ENCODE measurements at regions not wholly inside any gene's neighbourhood (a gene's known extent, or its start where the extent isn't known, plus 50 kb on each side); places are given as distances from the start of the nearest gene placed in this dataset.

GRCh38 chr6:85824329-85824728 is 181.6 kb upstream of the SYNCRIP start:
- no peak for TF ChIP-seq CTCF (IDR thresholded peaks at IDR 0.05; ENCODE audit: insufficient read depth, low read length)
- no peak for TF ChIP-seq SPI1 (IDR thresholded peaks at IDR 0.05; ENCODE audit: borderline replicate concordance, low read depth)
- TF ChIP-seq POLR2AphosphoS5 (IDR thresholded peaks at IDR 0.05; ENCODE audit: low read depth), result no peak
- TF ChIP-seq GABPA (IDR thresholded peaks at IDR 0.05; ENCODE audit: low read depth), result no peak
